HepG2 (cell line): ENCODE measurements at regions not wholly inside any gene's neighbourhood (a gene's known extent, or its start where the extent isn't known, plus 50 kb on each side); places are given as distances from the start of the nearest gene placed in this dataset.

Experiments
- ATAC-seq: fragments of 200-7000 bp; cut with Tn5 transposase; 3 replicates; pipeline ENCODE4 v1.9.1; 2020; ENCODE audit warnings: mild to moderate bottlenecking, moderate library complexity
- BruUV-seq: library from RNA; stranded (reverse); fragments of 400-500 nt; replicated peaks from 2 replicates; lab custom pipeline; 2021; lab: Mats Ljungman, UMichigan
- CTCF ChIA-PET: fragments of 300-600 bp; formaldehyde crosslinking; extraction: SDS; loops from one replicate; lab custom pipeline; 2021; ENCODE audit warnings: low total read pairs, inconsistent platforms, low intra/inter-chr PET ratio; lab: Yijun Ruan, JAX
- POLR2A ChIA-PET: fragments of 350-600 bp; sonication (Branson Sonifier 250); formaldehyde crosslinking; loops from one replicate; lab custom pipeline; 2020; ENCODE audit warnings: antibody characterized with exemption, inconsistent platforms; lab: Yijun Ruan, JAX
- DNase-seq: peaks from one replicate; pipeline ENCODE4 v3.0.0-alpha.2; 2015; ENCODE audit warnings: low spot score
- FAIRE-seq: peaks from 3 replicates; lab custom pipeline; 2011; peaks lifted over from hg19 to GRCh38; lab: Jason Lieb, UNC
- H2AFZ ChIP-seq: one replicate; pipeline ENCODE4 v1.6.1; 2011; ENCODE audit warnings: low read length, inconsistent platforms
- H3K27ac ChIP-seq: fragments of 300-600 bp; 3 replicates; pipeline ENCODE4 v1.8.0; 2011; ENCODE audit warnings: mixed run types, mild to moderate bottlenecking, mixed read lengths, low read length, inconsistent platforms; ENCODE audit not compliant: insufficient read depth; ENCODE audit errors: extremely low read length
- H3K27me3 ChIP-seq, 2 experiments: fragments of 200-600 bp in 1 of 2; 2 replicates in 1 of 2; 3 replicates in 1 of 2; pipeline versions ENCODE4 v1.6.0 to v1.8.0; 2011; ENCODE audit warnings: low read length in 2 of 2, mild to moderate bottlenecking in 2 of 2, moderate library complexity in 2 of 2, inconsistent platforms in 1 of 2; ENCODE audit not compliant: insufficient read depth in 2 of 2, control insufficient read depth in 1 of 2
- H3K36me3 ChIP-seq, 2 experiments: fragments of 200-600 bp in 1 of 2; replicated peaks in 1 of 2; 2 replicates in 1 of 2; 3 replicates in 1 of 2; pipeline versions ENCODE4 v1.5.1 to v1.8.0; 2011; ENCODE audit warnings: low read length in 2 of 2, inconsistent platforms in 1 of 2; ENCODE audit not compliant: insufficient read depth in 2 of 2, control insufficient read depth in 1 of 2
- H3K4me1 ChIP-seq: 2 replicates; pipeline ENCODE4 v1.5.1; 2012; ENCODE audit warnings: low read length, inconsistent platforms; ENCODE audit not compliant: insufficient read depth
- H3K4me2 ChIP-seq: 2 replicates; pipeline ENCODE4 v1.6.0; 2011; ENCODE audit warnings: low read depth, low read length, inconsistent platforms
- H3K4me3 ChIP-seq, 3 experiments: fragments of 200-600 bp in 1 of 3; sonication (generic), shearing (Covaris generic) in 1 of 3; replicated peaks in 1 of 3; 2 replicates each; pipeline ENCODE4 v1.5.1; 2011 to 2016; ENCODE audit warnings: low read length in 3 of 3, inconsistent platforms in 2 of 3, low read depth in 2 of 3, mild to moderate bottlenecking in 2 of 3, control low read depth in 1 of 3, mixed read lengths in 1 of 3; ENCODE audit not compliant: insufficient read depth in 1 of 3
- H3K79me2 ChIP-seq: one replicate; pipeline ENCODE4 v1.6.1; 2011; ENCODE audit warnings: low read length, inconsistent platforms; ENCODE audit not compliant: insufficient read depth
- H3K9ac ChIP-seq: 2 replicates; pipeline ENCODE4 v1.6.0; 2011; ENCODE audit warnings: mild to moderate bottlenecking, low read depth, low read length, inconsistent platforms; ENCODE audit not compliant: insufficient read depth
- H3K9me3 ChIP-seq: 2 replicates; pipeline ENCODE4 v1.5.1; 2012; ENCODE audit warnings: mild to moderate bottlenecking, low read length
- H4K20me1 ChIP-seq: 2 replicates; pipeline ENCODE4 v1.6.0; 2011; ENCODE audit warnings: inconsistent platforms, mild to moderate bottlenecking, low read length, moderate library complexity; ENCODE audit not compliant: insufficient read depth
- ARNTL ChIP-seq: sonication (generic); formaldehyde crosslinking; IDR thresholded peaks from 2 replicates; pipeline ENCODE4 v1.4.0; 2020; ENCODE audit warnings: mild to moderate bottlenecking, missing genetic modification reagents
- ELF3 ChIP-seq: IDR thresholded peaks from 2 replicates; pipeline ENCODE4 v1.6.1; 2016; ENCODE audit warnings: missing genetic modification reagents, missing compliant biosample characterization
- GTF2F1 ChIP-seq: fragments of 150-350 bp; IDR thresholded peaks from 2 replicates; pipeline ENCODE4 v1.6.1; 2014; ENCODE audit warnings: low read length
- HDAC1 ChIP-seq: sonication (generic); formaldehyde crosslinking; IDR thresholded peaks from 2 replicates; pipeline ENCODE4 v1.5.1; 2020; ENCODE audit warnings: mild to moderate bottlenecking, missing genetic modification reagents
- HOXA9 ChIP-seq: sonication (generic); formaldehyde crosslinking; IDR thresholded peaks from 2 replicates; pipeline ENCODE4 v1.8.1; 2022; ENCODE audit warnings: missing genetic modification reagents, mild to moderate bottlenecking, moderate library complexity, borderline replicate concordance
- ZBTB33 ChIP-seq: sonication (generic); formaldehyde crosslinking; IDR thresholded peaks from 2 replicates; pipeline ENCODE4 v1.4.0; 2020; ENCODE audit warnings: missing genetic modification reagents
- ZFP82 ChIP-seq: sonication (generic); formaldehyde crosslinking; IDR thresholded peaks from 2 replicates; pipeline ENCODE4 v1.5.1; 2020; ENCODE audit warnings: mild to moderate bottlenecking, missing genetic modification reagents, borderline replicate concordance
- ZNF367 ChIP-seq: sonication (generic); formaldehyde crosslinking; IDR thresholded peaks from 2 replicates; pipeline ENCODE4 v1.4.0; 2020; ENCODE audit warnings: missing genetic modification reagents, borderline replicate concordance
- ZNF451 ChIP-seq: sonication (generic); formaldehyde crosslinking; IDR thresholded peaks from 2 replicates; pipeline ENCODE4 v1.5.0; 2020; ENCODE audit warnings: mild to moderate bottlenecking, missing genetic modification reagents
- ZNF773 ChIP-seq: sonication (generic); formaldehyde crosslinking; IDR thresholded peaks from 2 replicates; pipeline ENCODE4 v1.4.0; 2020; ENCODE audit warnings: missing genetic modification reagents, borderline replicate concordance
- WGBS: methylation state at CpG from one replicate; pipeline ENCODE4 v1.1.6; 2017; ENCODE audit warnings: low lambda C conversion rate; 5-methylcytosine and 5-hydroxymethylcytosine counted together
- in situ Hi-C: cut with HindIII; loops from 2 replicates; pipeline ENCODE4 v1.10.0; 2017; ENCODE audit warnings: low pct_unique_long_range_greater_than_20kb; ENCODE audit not compliant: extremely low pct_ligation_motif_present
- intact Hi-C: fragments of 100-400 bp; cut with micrococcal nuclease; formaldehyde crosslinking; loops from one replicate; pipeline ENCODE4 v1.10.0; 2022; ENCODE audit not compliant: unreplicated experiment

- in situ Hi-C loops (no loop called here), intact Hi-C loops (no loop called here)
- H3K9me3 ChIP-seq = no peaks in the 10 kb centered on the region
- CTCF ChIA-PET = no interaction called here
- DNase-seq = no peak
- POLR2A ChIA-PET = no interaction called here
- TF ChIP-seq GTF2F1 (no peak), ZBTB33 (CRISPR knock-in tag) (no peak), ELF3 (CRISPR knock-in tag) (no peak), ZFP82 (CRISPR knock-in tag) (no peak), HOXA9 (CRISPR knock-in tag) (no peak), ZNF773 (CRISPR knock-in tag) (no peak)
- no peaks in the 10 kb centered on the region for H3K36me3 ChIP-seq
- FAIRE-seq = no peak
- no peak overlapping the region for H3K27ac ChIP-seq
- no TSS peak for BruUV-seq
- no peak overlapping the region for H3K4me3 ChIP-seq
- H3K9ac ChIP-seq = no peak overlapping the region
- H3K79me2 ChIP-seq = no peaks in the 10 kb centered on the region
- 87% methylated on average over 6 of the region's 6 CpGs for WGBS
- no peak for ATAC-seq
- H4K20me1 ChIP-seq = no peaks in the 10 kb centered on the region; the same call in 1 of the 2 replicates
- no peak overlapping the region for H3K4me2 ChIP-seq
- no peak overlapping the region for H2AFZ ChIP-seq
- H3K27me3 ChIP-seq = no peaks in the 10 kb centered on the region
- H3K4me1 ChIP-seq = peaks cover 5% of the 10 kb centered on the region
Measured at GRCh38 chr3:13173186-13173585, 100.0 kb upstream of the IQSEC1 start.

GRCh38 chr3:13172644-13173013, 99.4 kb upstream of the IQSEC1 start:
- no TSS peak for BruUV-seq
- WGBS = 100% methylated on average over 2 of the region's 7 CpGs
- no peak for TF ChIP-seq ZNF451 (CRISPR knock-in tag)
- TF ChIP-seq ZNF367 (CRISPR knock-in tag) = no peak
- TF ChIP-seq ARNTL (CRISPR knock-in tag) = no peak
- no peak for TF ChIP-seq HDAC1 (CRISPR knock-in tag)
- Histone ChIP-seq H3K9ac (no peak overlapping the region), H3K4me2 (no peak overlapping the region), H3K9me3 (no peaks in the 10 kb centered on the region), H3K27ac (no peak overlapping the region), H2AFZ (no peak overlapping the region), H3K4me1 (no peaks in the 10 kb centered on the region), H3K4me3 (no peak overlapping the region), H4K20me1 (no peaks in the 10 kb centered on the region; the same call in 1 of the 2 replicates), H3K27me3 (no peaks in the 10 kb centered on the region), H3K79me2 (no peaks in the 10 kb centered on the region), H3K36me3 (peaks cover 0 to 3% of the 10 kb centered on the region in 2 experiments; a peak in 1 of 5 replicates)
- no peak for DNase-seq
- intact Hi-C loops (no loop called here), in situ Hi-C loops (no loop called here)
- ChIA-PET POLR2A (no interaction called here), CTCF (no interaction called here)
- ATAC-seq = no peak
- no peak for FAIRE-seq
